HG03097 (cell line): ENCODE measurements at regions not wholly inside any gene's neighbourhood (a gene's known extent, or its start where the extent isn't known, plus 50 kb on each side); places are given as distances from the start of the nearest gene placed in this dataset.

Experiments
- ATAC-seq: cut with Tn5 transposase; IDR thresholded peaks from one replicate; pipeline ENCODE4 v1.9.1; 2021; ENCODE audit not compliant: unreplicated experiment, low FRiP score

GRCh38 chr10:6305401-6306321 is 102.9 kb downstream of the PFKFB3 start:
- ATAC-seq: no peak

- ATAC-seq: no peak
These were observed 104.2 kb downstream of the PFKFB3 start for GRCh38 chr10:6306917-6307316.

GRCh38 chr10:6309816-6310215 is 107.1 kb downstream of the PFKFB3 start:
- no peak for ATAC-seq

GRCh38 chr10:6310977-6311376 is 108.2 kb downstream of the PFKFB3 start:
- no peak for ATAC-seq

- no peak for ATAC-seq
These were observed 109.1 kb downstream of the PFKFB3 start for GRCh38 chr10:6311700-6312330.

GRCh38 chr10:6312636-6313035 is 109.9 kb downstream of the PFKFB3 start:
- ATAC-seq: no peak

- no peak for ATAC-seq
These were observed 110.6 kb downstream of the PFKFB3 start for GRCh38 chr10:6313111-6313895.

GRCh38 chr10:6314620-6315205 is 112.0 kb downstream of the PFKFB3 start:
- no peak for ATAC-seq

GRCh38 chr10:6319119-6319518 is 116.4 kb downstream of the PFKFB3 start:
- ATAC-seq: no peak

- peak; percentile 75 for ATAC-seq
These were observed 117.7 kb downstream of the PFKFB3 start for GRCh38 chr10:6320320-6321010.

- ATAC-seq: no peak
These were observed 119.1 kb downstream of the PFKFB3 start for GRCh38 chr10:6321880-6322279.

GRCh38 chr10:6322805-6323204 is 120.1 kb downstream of the PFKFB3 start:
- ATAC-seq: no peak

- ATAC-seq: no peak
These were observed 125.4 kb downstream of the PFKFB3 start for GRCh38 chr10:6327961-6328698.

GRCh38 chr10:6328699-6329423 is 126.1 kb downstream of the PFKFB3 start:
- no peak for ATAC-seq

GRCh38 chr10:6333086-6333485 is 130.4 kb downstream of the PFKFB3 start:
- ATAC-seq: no peak

- ATAC-seq: no peak
These were observed 131.2 kb downstream of the PFKFB3 start for GRCh38 chr10:6333973-6334372.

- ATAC-seq: no peak
These were observed 133.3 kb downstream of the PFKFB3 start for GRCh38 chr10:6336016-6336415.

- no peak for ATAC-seq
These were observed 134.7 kb downstream of the PFKFB3 start for GRCh38 chr10:6337382-6337781.

GRCh38 chr10:6338361-6338760 is 135.6 kb downstream of the PFKFB3 start:
- ATAC-seq: no peak
